ENCODE measurements at regions not wholly inside any gene's neighbourhood (a gene's known extent, or its start where the extent isn't known, plus 50 kb on each side); places are given as distances from the start of the nearest gene placed in this dataset.

GRCh38 chr11:26065944-26066343 is 266.0 kb upstream of the ANO3 start:
- DNase-seq = no peak

- DNase-seq = no peak
Measured at GRCh38 chr11:26070714-26071380, 261.1 kb upstream of the ANO3 start.

GRCh38 chr11:26072614-26073153 is 259.2 kb upstream of the ANO3 start:
- DNase-seq = no peak

- no peak for DNase-seq
Measured at GRCh38 chr11:26073646-26074045, 258.3 kb upstream of the ANO3 start.

- no peak for DNase-seq
Measured at GRCh38 chr11:26076233-26076990, 255.5 kb upstream of the ANO3 start.

GRCh38 chr11:26078231-26078821 is 253.6 kb upstream of the ANO3 start:
- no peak for DNase-seq

- DNase-seq = no peak
Measured at GRCh38 chr11:26084313-26084712, 247.6 kb upstream of the ANO3 start.

GRCh38 chr11:26086028-26086427 is 245.9 kb upstream of the ANO3 start:
- no peak for DNase-seq

GRCh38 chr11:26087120-26087935 is 244.6 kb upstream of the ANO3 start:
- no peak for DNase-seq

- DNase-seq = no peak
Measured at GRCh38 chr11:26088391-26088790, 243.5 kb upstream of the ANO3 start.

GRCh38 chr11:26090651-26091050 is 241.3 kb upstream of the ANO3 start:
- no peak for DNase-seq

GRCh38 chr11:26093206-26093605 is 238.7 kb upstream of the ANO3 start:
- no peak for DNase-seq

GRCh38 chr11:26095340-26095739 is 236.6 kb upstream of the ANO3 start:
- DNase-seq = no peak

GRCh38 chr11:26096451-26096850 is 235.5 kb upstream of the ANO3 start:
- DNase-seq = no peak

- no peak for DNase-seq
Measured at GRCh38 chr11:26102325-26102724, 229.6 kb upstream of the ANO3 start.

GRCh38 chr11:26105762-26106423 is 226.0 kb upstream of the ANO3 start:
- DNase-seq = no peak

- no peak for DNase-seq
Measured at GRCh38 chr11:26106726-26107125, 225.2 kb upstream of the ANO3 start.

- no peak for DNase-seq
Measured at GRCh38 chr11:26109658-26110368, 222.1 kb upstream of the ANO3 start.

GRCh38 chr11:26112264-26112663 is 219.7 kb upstream of the ANO3 start:
- no peak for DNase-seq

- DNase-seq = no peak
Measured at GRCh38 chr11:26121466-26121865, 210.5 kb upstream of the ANO3 start.

GRCh38 chr11:26126741-26127140 is 205.2 kb upstream of the ANO3 start:
- no peak for DNase-seq

GRCh38 chr11:26127336-26127735 is 204.6 kb upstream of the ANO3 start:
- DNase-seq = no peak
